LoVo (cell line): ENCODE measurements at regions not wholly inside any gene's neighbourhood (a gene's known extent, or its start where the extent isn't known, plus 50 kb on each side); places are given as distances from the start of the nearest gene placed in this dataset.

ENCODE experiments used
- DNase-seq: peaks from one replicate; pipeline ENCODE4 v3.0.0-alpha.2; 2016; ENCODE audit warnings: low spot score

- DNase-seq = no peak
Observed at GRCh38 chr12:25058012-25058411, 109.1 kb upstream of the BCAT1 start.

GRCh38 chr12:25056486-25057130 lies 107.7 kb upstream of the BCAT1 start:
- DNase-seq = no peak

GRCh38 chr12:25056011-25056410 lies 107.1 kb upstream of the BCAT1 start:
- no peak for DNase-seq

GRCh38 chr12:25054783-25055144 lies 105.9 kb upstream of the BCAT1 start:
- no peak for DNase-seq

GRCh38 chr12:25054076-25054782 lies 105.3 kb upstream of the BCAT1 start:
- DNase-seq = peak; percentile 74

- DNase-seq = no peak
Observed at GRCh38 chr12:25052914-25053211, 104.0 kb upstream of the BCAT1 start.

GRCh38 chr12:25052196-25052913 lies 103.5 kb upstream of the BCAT1 start:
- DNase-seq = no peak

GRCh38 chr12:25051656-25052195 lies 102.8 kb upstream of the BCAT1 start:
- no peak for DNase-seq

GRCh38 chr12:25051171-25051570 lies 102.3 kb upstream of the BCAT1 start:
- DNase-seq = no peak

GRCh38 chr12:25045869-25046268 lies 97.0 kb upstream of the BCAT1 start:
- DNase-seq = no peak

GRCh38 chr12:25041006-25041741 lies 92.3 kb upstream of the BCAT1 start:
- DNase-seq = no peak

GRCh38 chr12:25040593-25040992 lies 91.7 kb upstream of the BCAT1 start:
- no peak for DNase-seq

- no peak for DNase-seq
Observed at GRCh38 chr12:25034676-25035075, 85.8 kb upstream of the BCAT1 start.

- DNase-seq = no peak
Observed at GRCh38 chr12:25025951-25026490, 77.1 kb upstream of the BCAT1 start.

- no peak for DNase-seq
Observed at GRCh38 chr12:25025260-25025659, 76.4 kb upstream of the BCAT1 start.

- DNase-seq = no peak
Observed at GRCh38 chr12:25023808-25024207, 74.9 kb upstream of the BCAT1 start.

- no peak for DNase-seq
Observed at GRCh38 chr12:25020621-25021243, 71.8 kb upstream of the BCAT1 start.

GRCh38 chr12:25018146-25018545 lies 69.2 kb upstream of the BCAT1 start:
- DNase-seq = no peak

- DNase-seq = no peak
Observed at GRCh38 chr12:25017336-25017735, 68.4 kb upstream of the BCAT1 start.

GRCh38 chr12:25014961-25015360 lies 66.1 kb upstream of the BCAT1 start:
- DNase-seq = no peak

GRCh38 chr12:25013061-25013460 lies 64.2 kb upstream of the BCAT1 start:
- no peak for DNase-seq
